ENCODE measurements at regions not wholly inside any gene's neighbourhood (a gene's known extent, or its start where the extent isn't known, plus 50 kb on each side); places are given as distances from the start of the nearest gene placed in this dataset.

DNA sequence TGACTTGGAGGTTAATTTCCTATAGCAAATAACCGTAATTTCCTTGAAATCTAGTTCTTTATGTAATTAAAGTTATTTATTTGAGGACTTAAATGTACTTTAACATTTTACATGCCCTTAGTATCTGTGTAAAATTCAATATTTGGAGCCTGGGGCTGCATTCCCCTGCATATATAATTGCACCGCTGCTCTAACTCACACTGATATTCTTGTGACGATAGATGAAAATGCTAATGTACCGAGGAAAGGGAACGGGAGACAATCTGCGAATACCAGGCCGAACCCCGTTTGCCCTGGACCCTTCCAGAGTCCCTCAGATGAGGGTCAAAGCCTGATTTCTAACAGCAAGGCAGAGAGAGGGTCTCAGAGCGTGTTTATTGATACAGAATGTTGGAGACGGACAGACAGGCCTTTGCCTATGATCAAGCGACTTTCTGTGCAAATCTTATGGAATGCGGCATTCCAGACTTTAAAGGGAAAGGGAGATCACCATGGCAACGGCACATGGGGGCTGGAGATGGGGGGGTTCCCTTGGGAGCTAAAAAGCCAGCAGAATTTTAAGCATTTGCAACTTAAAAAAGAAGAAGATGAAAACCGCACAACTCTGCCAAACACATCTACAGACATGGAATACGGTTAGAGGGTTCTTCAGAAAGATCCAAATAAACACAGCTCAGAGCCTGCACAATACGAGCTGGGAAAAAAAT is 57.6 kb upstream of the TWIST2 start:
- Histone ChIP-seq H3K14ac (ENCODE audit: low read length) (no peak overlapping the region), H2AK5ac (ENCODE audit: low read length) (no peak overlapping the region), H4K91ac (ENCODE audit: low read depth, low read length) (no peak overlapping the region), H2BK12ac (ENCODE audit: low read length) (no peak overlapping the region), H3K23ac (ENCODE audit: low read length) (no peak overlapping the region), H2BK5ac (ENCODE audit: low read depth, low read length, poor library complexity) (no peak overlapping the region), H2AFZ (ENCODE audit: insufficient read depth, low read length, poor library complexity) (no peak overlapping the region), H3K9ac (ENCODE audit: low read length) (no peak overlapping the region), H3K27ac (ENCODE audit: low read depth, low read length) (no peak overlapping the region), H3K27me3 (ENCODE audit: insufficient read depth, low read length) (no peaks in the 10 kb centered on the region), H3K36me3 (ENCODE audit: control insufficient read depth in 1 of 2, insufficient read depth in 2 of 2, low read length in 2 of 2) (no peaks in the 10 kb centered on the region), H3K79me1 (ENCODE audit: low read length) (no peaks in the 10 kb centered on the region), H3K4me1 (ENCODE audit: control insufficient read depth in 1 of 2, insufficient read depth in 2 of 2, low read length in 2 of 2) (no peaks in the 10 kb centered on the region), H3K4me2 (ENCODE audit: low read length) (no peak overlapping the region), H3K9me3 (ENCODE audit: insufficient read depth, low read depth, low read length) (peaks cover 2% of the 10 kb centered on the region), H3K4ac (ENCODE audit: low read depth, low read length) (no peak overlapping the region), H3K79me2 (ENCODE audit: control insufficient read depth, insufficient read depth, low read length, poor library complexity) (no peaks in the 10 kb centered on the region), H4K8ac (ENCODE audit: low read depth, low read length) (no peak overlapping the region), H4K12ac (ENCODE audit: low read depth, low read length) (no peak overlapping the region), H3K18ac (ENCODE audit: low read length) (no peak overlapping the region), H3K4me3 (ENCODE audit: low read depth, low read length) (no peak overlapping the region), H2BK120ac (ENCODE audit: insufficient read depth, low read length, poor library complexity) (no peak overlapping the region)
- WGBS (ENCODE audit: extremely low coverage, insufficient coverage, insufficient read length): no CpG with 5 or more reads among the region's 16 CpGs
- DNase-seq: no peak

GRCh38 chr2:238790833-238791230 is 57.1 kb upstream of the TWIST2 start:
- Histone ChIP-seq H3K18ac (ENCODE audit: low read length) (no peak overlapping the region), H4K8ac (ENCODE audit: low read depth, low read length) (no peak overlapping the region), H2BK5ac (ENCODE audit: low read depth, low read length, poor library complexity) (no peak overlapping the region), H3K4me2 (ENCODE audit: low read length) (no peak overlapping the region), H3K79me1 (ENCODE audit: low read length) (no peaks in the 10 kb centered on the region), H3K4me1 (ENCODE audit: control insufficient read depth in 1 of 2, insufficient read depth in 2 of 2, low read length in 2 of 2) (no peaks in the 10 kb centered on the region), H2AK5ac (ENCODE audit: low read length) (no peak overlapping the region), H4K12ac (ENCODE audit: low read depth, low read length) (no peak overlapping the region), H4K91ac (ENCODE audit: low read depth, low read length) (no peak overlapping the region), H3K23ac (ENCODE audit: low read length) (no peak overlapping the region), H3K27me3 (ENCODE audit: insufficient read depth, low read length) (no peaks in the 10 kb centered on the region), H2BK12ac (ENCODE audit: low read length) (no peak overlapping the region), H3K4ac (ENCODE audit: low read depth, low read length) (no peak overlapping the region), H3K36me3 (ENCODE audit: control insufficient read depth in 1 of 2, insufficient read depth in 2 of 2, low read length in 2 of 2) (no peaks in the 10 kb centered on the region), H3K79me2 (ENCODE audit: control insufficient read depth, insufficient read depth, low read length, poor library complexity) (no peaks in the 10 kb centered on the region), H3K9ac (ENCODE audit: low read length) (no peak overlapping the region), H3K4me3 (ENCODE audit: low read depth, low read length) (no peak overlapping the region), H2BK120ac (ENCODE audit: insufficient read depth, low read length, poor library complexity) (no peak overlapping the region), H3K14ac (ENCODE audit: low read length) (no peak overlapping the region), H3K27ac (ENCODE audit: low read depth, low read length) (no peak overlapping the region), H2AFZ (ENCODE audit: insufficient read depth, low read length, poor library complexity) (no peak overlapping the region), H3K9me3 (ENCODE audit: insufficient read depth, low read depth, low read length) (peaks cover 4% of the 10 kb centered on the region)
- DNase-seq: no peak
- no CpG with 5 or more reads among the region's 12 CpGs for WGBS (ENCODE audit: extremely low coverage, insufficient coverage, insufficient read length)

GRCh38 chr2:238791354-238791753 is 56.5 kb upstream of the TWIST2 start:
- no peak overlapping the region for H3K4me2 ChIP-seq (ENCODE audit: low read length)
- no peaks in the 10 kb centered on the region for H3K36me3 ChIP-seq (ENCODE audit: control insufficient read depth in 1 of 2, insufficient read depth in 2 of 2, low read length in 2 of 2)
- H3K27me3 ChIP-seq (ENCODE audit: insufficient read depth, low read length): no peaks in the 10 kb centered on the region
- H3K4ac ChIP-seq (ENCODE audit: low read depth, low read length): no peak overlapping the region
- H3K4me1 ChIP-seq (ENCODE audit: control insufficient read depth in 1 of 2, insufficient read depth in 2 of 2, low read length in 2 of 2): no peaks in the 10 kb centered on the region
- whole genome bisulfite sequencing (ENCODE audit: extremely low coverage, insufficient coverage, insufficient read length): no CpG with 5 or more reads among the region's 14 CpGs
- no peak overlapping the region for H3K14ac ChIP-seq (ENCODE audit: low read length)
- H2BK12ac ChIP-seq (ENCODE audit: low read length): no peak overlapping the region
- H2AK5ac ChIP-seq (ENCODE audit: low read length): no peak overlapping the region
- H3K9ac ChIP-seq (ENCODE audit: low read length): no peak overlapping the region
- H2BK5ac ChIP-seq (ENCODE audit: low read depth, low read length, poor library complexity): no peak overlapping the region
- no peaks in the 10 kb centered on the region for H3K79me2 ChIP-seq (ENCODE audit: control insufficient read depth, insufficient read depth, low read length, poor library complexity)
- no peak overlapping the region for H4K91ac ChIP-seq (ENCODE audit: low read depth, low read length)
- H3K9me3 ChIP-seq (ENCODE audit: insufficient read depth, low read depth, low read length): peaks cover 6% of the 10 kb centered on the region
- H2BK120ac ChIP-seq (ENCODE audit: insufficient read depth, low read length, poor library complexity): no peak overlapping the region
- no peak overlapping the region for H2AFZ ChIP-seq (ENCODE audit: insufficient read depth, low read length, poor library complexity)
- no peak overlapping the region for H4K12ac ChIP-seq (ENCODE audit: low read depth, low read length)
- no peak overlapping the region for H4K8ac ChIP-seq (ENCODE audit: low read depth, low read length)
- H3K23ac ChIP-seq (ENCODE audit: low read length): no peak overlapping the region
- no peak for DNase-seq
- no peak overlapping the region for H3K18ac ChIP-seq (ENCODE audit: low read length)
- H3K27ac ChIP-seq (ENCODE audit: low read depth, low read length): no peak overlapping the region
- H3K4me3 ChIP-seq (ENCODE audit: low read depth, low read length): no peak overlapping the region
- no peaks in the 10 kb centered on the region for H3K79me1 ChIP-seq (ENCODE audit: low read length)

DNA sequence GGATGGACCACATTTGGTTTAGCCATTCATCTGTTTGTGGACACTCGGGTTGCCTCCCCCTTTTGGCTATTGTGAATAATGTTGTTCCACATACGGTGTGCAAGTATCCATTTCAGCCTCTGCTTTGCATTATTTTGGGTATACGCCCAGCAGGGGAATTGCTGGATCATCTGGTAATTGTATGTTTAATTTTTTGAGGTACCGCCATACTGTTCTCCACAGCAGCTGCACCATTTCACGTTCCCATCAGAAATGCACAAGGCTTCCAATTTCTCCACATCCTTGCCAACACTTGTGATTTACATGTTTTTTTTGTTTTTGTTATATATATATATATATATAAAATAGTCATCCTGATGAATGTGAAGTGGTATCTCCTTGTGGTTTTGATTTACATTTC is 54.6 kb upstream of the TWIST2 start:
- Histone ChIP-seq H4K91ac (ENCODE audit: low read depth, low read length) (no peak overlapping the region), H4K8ac (ENCODE audit: low read depth, low read length) (no peak overlapping the region), H3K14ac (ENCODE audit: low read length) (no peak overlapping the region), H3K4me3 (ENCODE audit: low read depth, low read length) (no peak overlapping the region), H3K23ac (ENCODE audit: low read length) (no peak overlapping the region), H2BK120ac (ENCODE audit: insufficient read depth, low read length, poor library complexity) (no peak overlapping the region), H3K4me1 (ENCODE audit: control insufficient read depth in 1 of 2, insufficient read depth in 2 of 2, low read length in 2 of 2) (no peaks in the 10 kb centered on the region), H4K12ac (ENCODE audit: low read depth, low read length) (no peak overlapping the region), H3K27me3 (ENCODE audit: insufficient read depth, low read length) (no peaks in the 10 kb centered on the region), H3K79me1 (ENCODE audit: low read length) (no peaks in the 10 kb centered on the region), H3K4me2 (ENCODE audit: low read length) (no peak overlapping the region), H3K4ac (ENCODE audit: low read depth, low read length) (no peak overlapping the region), H2AFZ (ENCODE audit: insufficient read depth, low read length, poor library complexity) (no peak overlapping the region), H3K9ac (ENCODE audit: low read length) (no peak overlapping the region), H2BK5ac (ENCODE audit: low read depth, low read length, poor library complexity) (no peak overlapping the region), H3K36me3 (ENCODE audit: control insufficient read depth in 1 of 2, insufficient read depth in 2 of 2, low read length in 2 of 2) (no peaks in the 10 kb centered on the region), H3K79me2 (ENCODE audit: control insufficient read depth, insufficient read depth, low read length, poor library complexity) (no peaks in the 10 kb centered on the region), H3K18ac (ENCODE audit: low read length) (no peak overlapping the region), H2AK5ac (ENCODE audit: low read length) (no peak overlapping the region), H3K27ac (ENCODE audit: low read depth, low read length) (no peak overlapping the region), H2BK12ac (ENCODE audit: low read length) (no peak overlapping the region), H3K9me3 (ENCODE audit: insufficient read depth, low read depth, low read length) (peaks cover 14% of the 10 kb centered on the region)
- DNase-seq: no peak
- no CpG with 5 or more reads among the region's 5 CpGs for WGBS (ENCODE audit: extremely low coverage, insufficient coverage, insufficient read length)

All from trophoblast cell (in vitro differentiated cells and primary cell).